SK-N-SH (cell line): ENCODE measurements at regions not wholly inside any gene's neighbourhood (a gene's known extent, or its start where the extent isn't known, plus 50 kb on each side); places are given as distances from the start of the nearest gene placed in this dataset.

Experiments
- CTCF ChIA-PET: fragments of 300-600, 350-600 bp; formaldehyde crosslinking; extraction: SDS; loops from one replicate; lab custom pipeline; 2021; lab: Yijun Ruan, JAX
- POLR2A ChIA-PET: fragments of 350-600 bp; sonication (Branson Sonifier 250); formaldehyde crosslinking; extraction: SDS; loops from one replicate; lab custom pipeline; 2020; ENCODE audit warnings: antibody characterized with exemption, inconsistent platforms; lab: Yijun Ruan, JAX
- DNase-seq: peaks from one replicate; pipeline ENCODE4 v3.0.0; 2012
- H2AFZ ChIP-seq: fragments of 200-600 bp; sonication (generic); 2 replicates; pipeline ENCODE4 v1.8.1; 2016; ENCODE audit warnings: antibody characterized with exemption, mild to moderate bottlenecking, low read depth
- H3F3A ChIP-seq: fragments of 200-600 bp; sonication (generic); replicated peaks from 2 replicates; pipeline ENCODE3; 2016; ENCODE audit warnings: antibody characterized with exemption, mild to moderate bottlenecking; ENCODE audit not compliant: insufficient read depth
- H3K27ac ChIP-seq, 2 experiments: fragments of 200-500 bp in 1 of 2; fragments of 200-600 bp in 1 of 2; sonication (Bioruptor generic) in 1 of 2; sonication (generic), shearing (Covaris generic) in 1 of 2; 2 replicates each; pipeline versions ENCODE4 v1.5.1 to v1.6.1; 2014 to 2016; ENCODE audit warnings: low read depth in 2 of 2, inconsistent platforms in 1 of 2, low read length in 1 of 2, mild to moderate bottlenecking in 1 of 2, mixed read lengths in 1 of 2
- H3K27me3 ChIP-seq: fragments of 200-600 bp; sonication (generic), shearing (Covaris generic); 2 replicates; pipeline ENCODE4 v1.6.1; 2016; ENCODE audit warnings: mixed run types; ENCODE audit not compliant: insufficient read depth
- H3K36me3 ChIP-seq, 2 experiments: fragments of 200-500 bp in 1 of 2; fragments of 200-600 bp in 1 of 2; sonication (Bioruptor generic) in 1 of 2; sonication (generic) in 1 of 2; replicated peaks in 1 of 2; 2 replicates each; pipeline versions ENCODE3 to v1.5.1; 2014 to 2016; ENCODE audit warnings: low read length in 1 of 2, mild to moderate bottlenecking in 1 of 2; ENCODE audit not compliant: insufficient read depth in 2 of 2, control insufficient read depth in 1 of 2
- H3K4me1 ChIP-seq, 2 experiments: fragments of 200-500 bp in 1 of 2; fragments of 200-600 bp in 1 of 2; sonication (Bioruptor generic) in 1 of 2; sonication (generic), shearing (Covaris generic) in 1 of 2; 2 replicates each; pipeline versions ENCODE4 v1.5.1 to v1.6.1; 2014 to 2016; ENCODE audit warnings: low read depth in 1 of 2, low read length in 1 of 2, mixed run types in 1 of 2; ENCODE audit not compliant: insufficient read depth in 2 of 2, control insufficient read depth in 1 of 2
- H3K4me2 ChIP-seq: fragments of 200-600 bp; sonication (generic), shearing (Covaris generic); 2 replicates; pipeline ENCODE4 v1.6.1; 2017; ENCODE audit warnings: mixed run types
- H3K4me3 ChIP-seq, 2 experiments: fragments of 200-500 bp in 1 of 2; fragments of 200-600 bp in 1 of 2; sonication (Bioruptor generic) in 1 of 2; sonication (generic), shearing (Covaris generic) in 1 of 2; 2 replicates each; pipeline versions ENCODE4 v1.5.1 to v1.8.1; 2014 to 2016; ENCODE audit warnings: low read depth in 2 of 2, inconsistent platforms in 1 of 2, low read length in 1 of 2, mild to moderate bottlenecking in 1 of 2, mixed read lengths in 1 of 2, moderate library complexity in 1 of 2
- H3K79me2 ChIP-seq: fragments of 200-600 bp; sonication (generic); 2 replicates; pipeline ENCODE4 v1.8.1; 2017; ENCODE audit warnings: mild to moderate bottlenecking; ENCODE audit not compliant: insufficient read depth
- H3K9ac ChIP-seq: fragments of 200-600 bp; sonication (generic); 2 replicates; pipeline ENCODE4 v1.6.1; 2017; ENCODE audit warnings: mixed run types
- H3K9me2 ChIP-seq: fragments of 200-600 bp; sonication (generic); 2 replicates; pipeline ENCODE4 v1.6.1; 2017; ENCODE audit warnings: mixed run types
- H3K9me3 ChIP-seq: fragments of 200-600 bp; sonication (generic); 2 replicates; pipeline ENCODE4 v1.6.1; 2017; ENCODE audit warnings: mixed run types, mild to moderate bottlenecking, moderate library complexity
- H4K20me1 ChIP-seq: fragments of 200-600 bp; sonication (generic); 2 replicates; pipeline ENCODE4 v1.6.1; 2017; ENCODE audit warnings: mild to moderate bottlenecking, mixed run types; ENCODE audit not compliant: insufficient read depth
- CTCF ChIP-seq: fragments of 200-600 bp; sonication (generic); IDR thresholded peaks from 2 replicates; pipeline ENCODE4 v1.6.1; 2017; ENCODE audit warnings: antibody characterized with exemption, mild to moderate bottlenecking, moderate library complexity
- ELF1 ChIP-seq: IDR thresholded peaks from 2 replicates; pipeline ENCODE4 v1.4.0; 2012
- FOXJ3 ChIP-seq: sonication (generic); formaldehyde crosslinking; IDR thresholded peaks from 2 replicates; pipeline ENCODE4 v1.5.1; 2020; ENCODE audit warnings: mild to moderate bottlenecking, missing genetic modification reagents
- FOXM1 ChIP-seq: IDR thresholded peaks from 2 replicates; pipeline ENCODE4 v1.4.0; 2012; ENCODE audit warnings: low read depth, mild to moderate bottlenecking
- GATA2 ChIP-seq: sonication (generic); formaldehyde crosslinking; IDR thresholded peaks from 2 replicates; pipeline ENCODE4 v1.5.0; 2020; ENCODE audit warnings: mild to moderate bottlenecking, missing genetic modification reagents
- MAX ChIP-seq: IDR thresholded peaks from 2 replicates; pipeline ENCODE4 v1.4.0; 2012; ENCODE audit warnings: low read depth
- MEF2A ChIP-seq: IDR thresholded peaks from 2 replicates; pipeline ENCODE4 v1.4.0; 2012; ENCODE audit warnings: low read depth, borderline replicate concordance
- NFIC ChIP-seq: IDR thresholded peaks from 2 replicates; pipeline ENCODE4 v1.4.0; 2012; ENCODE audit warnings: borderline replicate concordance
- PBX3 ChIP-seq: IDR thresholded peaks from 2 replicates; pipeline ENCODE4; 2012
- POLR2AphosphoS5 ChIP-seq: IDR thresholded peaks from 2 replicates; pipeline ENCODE4 v1.6.1; 2012; ENCODE audit warnings: low read depth, low read length
- RAD21 ChIP-seq: IDR thresholded peaks from 2 replicates; pipeline ENCODE4 v1.6.1; 2012; ENCODE audit warnings: mild to moderate bottlenecking, low read length
- RCOR1 ChIP-seq: fragments of 150-350 bp; IDR thresholded peaks from 2 replicates; pipeline ENCODE4 v1.6.1; 2017; ENCODE audit warnings: antibody characterized with exemption, low read length
- REST ChIP-seq: IDR thresholded peaks from 2 replicates; pipeline ENCODE4 v1.6.1; 2012; ENCODE audit warnings: mild to moderate bottlenecking, low read depth, low read length, moderate library complexity
- RFX5 ChIP-seq: IDR thresholded peaks from 2 replicates; pipeline ENCODE4 v1.6.1; 2012; ENCODE audit warnings: mild to moderate bottlenecking, improper control_type of control experiment, low read length
- SIN3A ChIP-seq: IDR thresholded peaks from 2 replicates; pipeline ENCODE4 v1.6.1; 2012; ENCODE audit warnings: low read depth, mild to moderate bottlenecking, low read length, moderate library complexity, borderline replicate concordance
- SMC3 ChIP-seq: IDR thresholded peaks from 2 replicates; pipeline ENCODE4 v1.6.1; 2012; ENCODE audit warnings: low read depth, low read length, improper control_type of control experiment
- TAF1 ChIP-seq: IDR thresholded peaks from 2 replicates; pipeline ENCODE4 v1.6.1; 2012; ENCODE audit warnings: low read depth, mild to moderate bottlenecking, low read length, moderate library complexity, borderline replicate concordance
- USF1 ChIP-seq: IDR thresholded peaks from 2 replicates; pipeline ENCODE4 v1.4.0; 2012; ENCODE audit warnings: low read depth, borderline replicate concordance
- YY1 ChIP-seq: IDR thresholded peaks from 2 replicates; pipeline ENCODE4 v1.4.0; 2012; ENCODE audit warnings: low read depth, mild to moderate bottlenecking
- WGBS: methylation state at CpG from one replicate; pipeline ENCODE4 v1.1.6; 2017; ENCODE audit warnings: low lambda C conversion rate; 5-methylcytosine and 5-hydroxymethylcytosine counted together

GRCh38 chr14:71488703-71489191, 443.5 kb upstream of the RGS6 start:
- TF ChIP-seq PBX3 (no peak), TAF1 (no peak), GATA2 (no peak), SIN3A (no peak), NFIC (no peak), POLR2AphosphoS5 (no peak), RAD21 (no peak), FOXM1 (no peak), SMC3 (no peak), FOXJ3 (CRISPR knock-in tag) (no peak), USF1 (no peak), CTCF (no peak), ELF1 (no peak)
- H3K9ac ChIP-seq = no peak overlapping the region
- H3K27me3 ChIP-seq = no peaks in the 10 kb centered on the region
- ChIA-PET CTCF (no interaction called here), POLR2A (no interaction called here)
- no peaks in the 10 kb centered on the region for H3K9me2 ChIP-seq
- no peak overlapping the region for H3K4me3 ChIP-seq
- H3K36me3 ChIP-seq = no peaks in the 10 kb centered on the region
- no peaks in the 10 kb centered on the region for H4K20me1 ChIP-seq
- H3K79me2 ChIP-seq = peaks cover 43% of the 10 kb centered on the region
- peaks cover 16% of the 10 kb centered on the region for H3F3A ChIP-seq
- 73% methylated on average over 4 of the region's 4 CpGs for WGBS
- peak overlapping the region; percentile 24; the same call in 1 of the 2 replicates for H3K4me2 ChIP-seq
- H3K4me1 ChIP-seq = peaks cover under 1 to 11% of the 10 kb centered on the region in 2 experiments; a peak in 2 of 4 replicates
- no peak for DNase-seq
- no peaks in the 10 kb centered on the region for H3K9me3 ChIP-seq
- no peak overlapping the region for H2AFZ ChIP-seq
- peak overlapping the region in 1 of 2 experiments; percentile 55; a peak in 2 of 4 replicates for H3K27ac ChIP-seq

GRCh38 chr14:71489742-71490141, 442.5 kb upstream of the RGS6 start:
- no peak overlapping the region for H3K4me2 ChIP-seq
- H3K27me3 ChIP-seq = no peaks in the 10 kb centered on the region
- no peaks in the 10 kb centered on the region for H3K9me3 ChIP-seq
- H3F3A ChIP-seq = peaks cover 16% of the 10 kb centered on the region
- no peak overlapping the region for H3K9ac ChIP-seq
- H2AFZ ChIP-seq = no peak overlapping the region
- no peak for DNase-seq
- H4K20me1 ChIP-seq = no peaks in the 10 kb centered on the region
- POLR2A ChIA-PET = no interaction called here
- 93% methylated on average over 3 of the region's 3 CpGs for WGBS
- H3K4me1 ChIP-seq = peaks cover 0 to 11% of the 10 kb centered on the region in 2 experiments; a peak in 2 of 4 replicates
- H3K27ac ChIP-seq = peak overlapping the region in 1 of 2 experiments; percentile 55; a peak in 2 of 4 replicates
- peaks cover 53% of the 10 kb centered on the region for H3K79me2 ChIP-seq
- peaks cover 0 to 3% of the 10 kb centered on the region in 2 experiments for H3K36me3 ChIP-seq
- no peak overlapping the region for H3K4me3 ChIP-seq
- CTCF ChIA-PET = no interaction called here
- no peaks in the 10 kb centered on the region for H3K9me2 ChIP-seq
- TF ChIP-seq RAD21 (no peak), MAX (no peak), YY1 (no peak), RCOR1 (no peak), PBX3 (no peak), POLR2AphosphoS5 (no peak), SIN3A (no peak), MEF2A (no peak), REST (no peak), RFX5 (no peak), GATA2 (no peak)
